CD4-positive, alpha-beta T cell treated with Interleukin-1 beta for 1 hour (primary cell): ENCODE measurements at regions not wholly inside any gene's neighbourhood (a gene's known extent, or its start where the extent isn't known, plus 50 kb on each side); places are given as distances from the start of the nearest gene placed in this dataset.

Source experiments
- DNase-seq, 2 donors: peaks; one replicate each; pipeline ENCODE4 v3.0.0-alpha.2; 2020 to 2022

DNA sequence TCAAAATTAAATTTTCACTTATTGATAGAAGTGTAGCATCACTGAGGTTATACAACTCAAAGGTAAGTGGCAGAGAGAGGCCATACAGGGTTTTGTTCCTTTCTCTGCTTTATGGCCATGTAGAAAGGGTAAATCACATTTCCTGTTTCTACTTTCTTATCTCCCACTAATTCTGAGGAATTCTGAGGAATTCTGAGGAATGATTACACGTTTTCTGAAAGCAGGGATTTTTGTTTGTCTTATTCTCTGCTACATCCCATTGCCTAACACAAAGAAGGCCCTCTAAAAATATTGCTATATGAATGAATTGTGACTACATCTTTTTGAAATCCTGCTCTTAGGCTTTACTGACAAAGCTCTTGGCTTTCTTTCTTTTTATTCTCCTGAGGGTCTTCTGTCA, 516.9 kb upstream of the ZNF608 start:
- no peak for DNase-seq

- no peak for DNase-seq
These were observed 519.7 kb upstream of the ZNF608 start for GRCh38 chr5:125266106-125266505.

- DNase-seq: no peak
These were observed 521.3 kb upstream of the ZNF608 start for GRCh38 chr5:125267636-125268248.

- DNase-seq: no peak
These were observed 523.5 kb upstream of the ZNF608 start for GRCh38 chr5:125269926-125270325.

DNA sequence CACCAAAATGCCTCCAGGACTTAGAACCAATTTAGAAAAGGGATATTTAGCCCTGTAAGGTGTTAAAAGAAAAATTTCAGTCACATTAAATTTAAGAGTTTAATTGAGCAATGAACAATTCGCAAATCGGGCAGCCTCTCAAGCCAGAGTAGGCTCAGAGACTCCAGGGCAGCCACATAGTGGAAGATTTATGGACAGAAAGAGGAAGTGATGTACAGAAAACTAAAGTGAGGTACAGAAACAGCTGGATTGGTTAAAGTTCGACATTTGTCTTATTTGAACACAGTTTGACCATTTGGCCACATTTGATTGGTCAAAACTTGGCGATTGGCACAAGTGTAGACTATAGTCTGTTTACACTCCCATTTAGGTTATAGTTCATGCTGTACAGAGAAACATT, 525.9 kb upstream of the ZNF608 start:
- no peak for DNase-seq

DNA sequence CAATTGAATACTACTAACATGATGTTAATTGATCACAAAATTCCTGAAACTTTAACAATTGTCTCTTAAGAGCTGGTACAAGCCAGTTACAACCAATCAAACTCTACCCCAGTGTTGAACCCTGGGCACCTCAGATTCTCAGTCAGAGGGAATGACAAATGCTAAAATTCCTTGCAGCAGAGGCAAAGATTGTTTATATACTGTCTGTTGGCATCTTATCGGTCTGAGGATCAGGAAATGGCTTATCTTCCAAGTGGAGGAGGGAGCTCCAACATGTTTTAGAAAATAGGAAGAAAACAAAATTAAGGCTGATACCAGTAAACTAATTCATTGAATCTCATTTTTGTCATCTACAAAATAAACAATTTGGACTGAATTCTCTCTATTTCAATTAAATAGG, 527.8 kb upstream of the ZNF608 start:
- DNase-seq: no peak

DNA sequence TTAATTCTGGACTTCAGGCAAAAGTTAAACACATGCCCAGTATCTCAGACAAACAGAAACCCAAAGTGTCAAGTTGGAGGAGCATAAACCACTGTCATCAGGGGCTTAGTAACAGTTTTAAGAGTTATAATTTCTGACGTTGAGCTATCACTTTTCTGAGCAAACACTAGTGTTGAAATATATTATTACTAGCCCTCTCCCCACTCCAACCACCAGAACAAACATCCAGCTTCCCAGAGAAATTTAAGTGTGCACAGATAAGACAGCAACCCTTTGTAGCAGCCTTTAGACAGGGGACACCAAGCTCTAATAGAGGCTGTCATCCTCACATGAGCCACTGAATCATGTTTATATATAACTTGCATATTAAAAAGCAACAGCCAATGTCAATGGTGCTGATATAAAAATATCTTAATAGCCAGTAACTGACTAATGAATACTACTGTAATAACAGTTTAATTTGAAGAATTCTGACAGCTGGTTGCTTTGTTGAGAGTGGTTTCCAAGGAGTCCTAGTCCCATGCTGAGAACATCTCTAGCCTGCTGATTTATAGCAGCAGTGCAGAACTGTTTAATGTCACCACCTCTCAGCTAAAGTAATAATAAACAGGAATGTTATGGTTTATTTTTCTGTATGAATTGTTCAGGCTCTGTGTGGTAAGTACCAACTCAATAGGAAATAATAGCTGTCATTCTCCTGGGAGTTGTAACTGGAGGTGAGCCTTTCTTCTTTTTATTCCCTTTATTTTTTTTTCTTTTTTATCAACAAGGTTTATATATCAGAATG, 528.7 kb upstream of the ZNF608 start:
- DNase-seq: no peak

GRCh38 chr5:125275725-125276090, 529.3 kb upstream of the ZNF608 start:
- DNase-seq: no peak

GRCh38 chr5:125276096-125276495, 529.7 kb upstream of the ZNF608 start:
- no peak for DNase-seq

GRCh38 chr5:125277494-125278154, 531.2 kb upstream of the ZNF608 start:
- DNase-seq: no peak

DNA sequence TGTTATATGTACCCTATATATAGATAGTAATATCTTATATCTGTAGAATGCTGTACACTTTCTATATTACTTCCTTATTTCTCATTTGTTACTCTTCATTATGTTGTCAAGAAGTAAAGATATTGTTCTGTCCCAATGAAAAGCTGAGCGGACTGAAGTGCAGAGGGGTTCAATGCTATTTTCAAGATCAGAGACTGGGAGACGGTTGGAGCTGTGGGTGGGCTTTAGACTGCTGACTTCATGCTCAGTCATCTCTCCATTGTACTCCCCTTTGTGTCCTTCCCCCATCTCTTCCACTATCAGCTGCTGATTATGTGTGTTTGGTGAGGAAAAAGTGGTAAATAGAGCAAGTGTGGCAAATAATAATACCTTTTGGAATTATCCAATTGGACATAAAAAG, 532.3 kb upstream of the ZNF608 start:
- no peak for DNase-seq

- DNase-seq: no peak
These were observed 535.2 kb upstream of the ZNF608 start for GRCh38 chr5:125281667-125282066.

- DNase-seq: no peak
These were observed 536.9 kb upstream of the ZNF608 start for GRCh38 chr5:125283372-125283771.

GRCh38 chr5:125286271-125286670, 539.8 kb upstream of the ZNF608 start:
- DNase-seq: no peak

DNA sequence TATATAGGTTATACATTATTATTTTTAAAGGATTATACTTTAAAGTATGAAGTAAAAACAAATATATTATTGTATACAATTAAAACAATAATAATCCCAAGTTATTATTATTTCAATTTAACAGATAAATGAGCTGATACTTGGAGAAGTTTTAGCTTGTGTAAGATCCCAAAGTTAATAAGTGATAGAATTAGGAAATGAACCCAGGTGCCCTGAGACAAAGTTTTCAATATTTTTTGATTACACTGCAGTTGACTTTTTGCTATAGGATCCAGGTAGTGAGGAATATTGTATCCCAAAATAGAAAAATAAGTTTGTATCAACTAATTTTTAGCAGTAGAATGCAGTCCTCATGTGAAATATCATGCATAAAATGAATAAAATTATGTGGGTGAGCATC, 543.2 kb upstream of the ZNF608 start:
- no peak for DNase-seq

DNA sequence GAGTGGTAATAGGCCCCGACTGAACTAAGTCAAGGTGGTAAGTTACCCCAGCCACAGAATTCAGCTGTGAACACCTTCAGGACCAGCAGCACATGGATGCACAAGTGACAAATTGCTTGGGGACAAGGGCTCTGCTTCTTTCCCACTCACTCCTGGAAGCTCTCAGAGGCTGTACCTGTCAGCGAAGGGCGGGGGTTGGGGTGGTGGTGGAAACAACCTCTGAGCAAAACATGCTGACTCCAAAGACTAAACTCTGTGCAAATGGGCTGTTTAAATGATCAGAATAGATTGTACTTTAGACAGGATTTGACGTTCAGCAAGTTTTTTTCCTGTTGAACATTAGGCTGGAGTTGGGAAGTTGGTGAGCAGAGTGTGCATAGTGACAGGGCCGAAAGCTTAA, 544.5 kb upstream of the ZNF608 start:
- DNase-seq: no peak

GRCh38 chr5:125291447-125291846, 545.0 kb upstream of the ZNF608 start:
- no peak for DNase-seq

DNA sequence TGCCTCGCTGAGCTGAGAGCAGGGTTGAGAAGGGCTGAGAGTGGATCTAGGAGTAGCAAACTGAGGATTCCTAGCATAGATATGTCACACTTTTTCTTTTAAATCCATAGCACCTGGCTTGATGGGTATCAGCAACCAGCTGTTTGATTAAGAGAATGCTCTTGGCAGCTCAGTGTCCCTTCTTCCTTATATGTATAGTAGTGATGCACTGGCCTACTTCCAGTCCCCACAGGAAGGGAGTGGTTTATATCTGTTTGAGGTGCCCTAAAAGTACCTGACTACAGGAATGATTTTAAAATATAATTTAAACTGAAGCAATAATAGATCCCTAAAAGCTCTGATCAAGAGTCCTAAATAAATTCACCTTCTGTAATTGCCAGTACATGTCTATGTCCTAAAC, 546.8 kb upstream of the ZNF608 start:
- DNase-seq: no peak

DNA sequence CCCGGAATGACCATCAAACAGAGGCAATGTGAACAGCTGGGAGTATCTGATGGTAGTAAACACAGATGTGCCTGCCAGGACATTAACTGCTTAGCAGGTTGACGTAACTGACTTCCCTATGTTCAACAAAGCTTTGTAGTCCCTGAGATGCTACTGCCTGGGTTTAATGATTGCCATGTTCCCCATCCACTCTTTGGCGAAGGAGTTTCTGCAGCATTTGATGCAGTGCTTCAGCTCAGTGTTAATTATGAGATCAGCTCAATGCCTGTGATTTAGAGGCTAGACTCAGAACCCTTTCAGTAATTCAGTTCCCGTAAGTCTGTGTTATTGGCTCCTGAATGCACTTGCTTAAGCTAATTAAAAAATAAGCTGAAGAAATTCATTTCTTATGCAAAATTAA, 547.3 kb upstream of the ZNF608 start:
- no peak for DNase-seq

- no peak for DNase-seq
These were observed 548.4 kb upstream of the ZNF608 start for GRCh38 chr5:125294844-125295243.

GRCh38 chr5:125295405-125295872, 549.0 kb upstream of the ZNF608 start:
- DNase-seq: no peak

- DNase-seq: no peak
These were observed 551.8 kb upstream of the ZNF608 start for GRCh38 chr5:125298258-125298657.

- DNase-seq: no peak
These were observed 552.4 kb upstream of the ZNF608 start for GRCh38 chr5:125298746-125299379.

DNA sequence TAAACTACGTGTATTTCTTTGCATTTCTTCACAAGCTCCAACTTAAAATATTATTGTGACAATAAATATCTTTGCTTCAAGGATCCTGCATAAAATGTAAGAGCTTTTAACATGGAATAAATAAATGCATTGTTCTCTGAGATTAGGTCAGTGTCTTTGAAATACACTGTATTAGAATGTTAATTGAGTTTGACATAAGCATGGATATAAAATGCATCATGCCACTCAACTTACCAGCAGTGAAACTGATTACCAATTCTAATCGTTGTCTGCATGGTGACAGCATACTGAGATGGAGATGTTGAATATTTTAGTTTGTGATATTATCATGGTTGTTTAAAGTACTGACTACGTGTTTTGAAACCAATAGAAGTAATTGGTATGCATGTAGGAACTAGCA, 555.3 kb upstream of the ZNF608 start:
- no peak for DNase-seq
